ENCODE measurements at regions not wholly inside any gene's neighbourhood (a gene's known extent, or its start where the extent isn't known, plus 50 kb on each side); places are given as distances from the start of the nearest gene placed in this dataset.

GRCh38 chr6:22631091-22631490 lies 61.7 kb downstream of the HDGFL1 start:
- Histone ChIP-seq H3K4me3 (ENCODE audit: low read depth in 1 of 3, low read length in 3 of 3) (no peak overlapping the region), H3K4me1 (ENCODE audit: control insufficient read depth in 4 of 4, insufficient read depth in 4 of 4, low read length in 3 of 4) (no peaks in the 10 kb centered on the region), H3K9ac (ENCODE audit: low read depth in 1 of 2, low read length in 2 of 2) (no peak overlapping the region), H3K27me3 (ENCODE audit: control insufficient read depth in 4 of 4, insufficient read depth in 4 of 4, low read length in 3 of 4) (no peaks in the 10 kb centered on the region), H3K36me3 (ENCODE audit: control insufficient read depth in 4 of 4, insufficient read depth in 3 of 4, low read depth in 1 of 4, low read length in 3 of 4) (no peaks in the 10 kb centered on the region), H3K27ac (ENCODE audit: low read depth in 1 of 2, low read length in 2 of 2) (no peak overlapping the region), H3K9me3 (ENCODE audit: control insufficient read depth in 4 of 4, low read length in 3 of 4) (no peaks in the 10 kb centered on the region)
- 56% methylated on average over 2 of the region's 2 CpGs for WGBS
- TF ChIP-seq MAX (IDR thresholded peaks at IDR 0.05) (no peak), SP1 (IDR thresholded peaks at IDR 0.05) (no peak), ATF3 (IDR thresholded peaks at IDR 0.05) (no peak), HNF4A (conservative IDR thresholded peaks at IDR 0.05) (no peak), FOXA1 (IDR thresholded peaks at IDR 0.05) (no peak), YY1 (IDR thresholded peaks at IDR 0.05) (no peak), HNF4G (IDR thresholded peaks at IDR 0.05) (no peak), TAF1 (conservative IDR thresholded peaks at IDR 0.05) (no peak), REST (IDR thresholded peaks at IDR 0.05) (no peak), FOXA2 (IDR thresholded peaks at IDR 0.05) (no peak), CTCF (IDR thresholded peaks at IDR 0.05; ENCODE audit: low read depth, low read length, missing input control) (no peak), GABPA (IDR thresholded peaks at IDR 0.05 in 1 of 2, conservative IDR thresholded peaks at IDR 0.05 in 1 of 2) (no peak), JUND (IDR thresholded peaks at IDR 0.05) (no peak), ZBTB33 (IDR thresholded peaks at IDR 0.05) (no peak), RXRA (IDR thresholded peaks at IDR 0.05) (no peak), EGR1 (IDR thresholded peaks at IDR 0.05; ENCODE audit: low read depth in 2 of 2) (no peak)
- DNase-seq (ENCODE audit: low spot score), result no peak

- Histone ChIP-seq H3K27ac (ENCODE audit: low read depth in 1 of 2, low read length in 2 of 2) (no peak overlapping the region), H3K4me1 (ENCODE audit: control insufficient read depth in 4 of 4, insufficient read depth in 4 of 4, low read length in 3 of 4) (no peaks in the 10 kb centered on the region), H3K9ac (ENCODE audit: low read depth in 1 of 2, low read length in 2 of 2) (no peak overlapping the region), H3K36me3 (ENCODE audit: control insufficient read depth in 4 of 4, insufficient read depth in 3 of 4, low read depth in 1 of 4, low read length in 3 of 4) (no peaks in the 10 kb centered on the region), H3K9me3 (ENCODE audit: control insufficient read depth in 4 of 4, low read length in 3 of 4) (no peaks in the 10 kb centered on the region), H3K4me3 (ENCODE audit: low read depth in 1 of 3, low read length in 3 of 3) (no peak overlapping the region), H3K27me3 (ENCODE audit: control insufficient read depth in 4 of 4, insufficient read depth in 4 of 4, low read length in 3 of 4) (no peaks in the 10 kb centered on the region)
- DNase-seq (ENCODE audit: low spot score), result no peak
- TF ChIP-seq HNF4A (conservative IDR thresholded peaks at IDR 0.05) (no peak), MAX (IDR thresholded peaks at IDR 0.05) (no peak), EGR1 (IDR thresholded peaks at IDR 0.05; ENCODE audit: low read depth in 2 of 2) (no peak), JUND (IDR thresholded peaks at IDR 0.05) (no peak), HNF4G (IDR thresholded peaks at IDR 0.05) (no peak), FOXA1 (IDR thresholded peaks at IDR 0.05) (no peak), YY1 (IDR thresholded peaks at IDR 0.05) (no peak), RAD21 (IDR thresholded peaks at IDR 0.05) (no peak), FOXA2 (IDR thresholded peaks at IDR 0.05) (no peak), SP1 (IDR thresholded peaks at IDR 0.05) (no peak)
- WGBS, result 77% methylated on average over 2 of the region's 2 CpGs
Observed at GRCh38 chr6:22632581-22633145, 63.3 kb downstream of the HDGFL1 start.
